GM23338 (cell line): ENCODE measurements at regions not wholly inside any gene's neighbourhood (a gene's known extent, or its start where the extent isn't known, plus 50 kb on each side); places are given as distances from the start of the nearest gene placed in this dataset.

Source experiments
- ATAC-seq: fragments of 200-7000 bp; cut with Tn5 transposase; 3 replicates; pipeline ENCODE4 v1.9.1; 2020
- DNase-seq: peaks from one replicate; pipeline ENCODE4 v3.0.0-alpha.2; 2015; ENCODE audit warnings: low spot score
- H2AFZ ChIP-seq: fragments of 200-600 bp; sonication (generic); 2 replicates; pipeline ENCODE4 v1.8.0; 2016; ENCODE audit warnings: antibody characterized with exemption, mild to moderate bottlenecking, moderate library complexity
- H3F3A ChIP-seq: fragments of 200-600 bp; sonication (generic); replicated peaks from 2 replicates; pipeline ENCODE4 v1.8.0; 2017; ENCODE audit warnings: antibody characterized with exemption, mixed run types, low read depth
- H3K27ac ChIP-seq: fragments of 200-600 bp; sonication (generic); 2 replicates; pipeline ENCODE4 v1.6.1; 2016; ENCODE audit warnings: low read depth
- H3K27me3 ChIP-seq: fragments of 200-600 bp; sonication (generic); 2 replicates; pipeline ENCODE4 v1.8.0; 2016; ENCODE audit warnings: mild to moderate bottlenecking, mixed run types, moderate library complexity; ENCODE audit not compliant: insufficient read depth
- H3K36me3 ChIP-seq: fragments of 200-600 bp; sonication (generic); 2 replicates; pipeline ENCODE4 v1.8.0; 2016; ENCODE audit warnings: mild to moderate bottlenecking; ENCODE audit not compliant: insufficient read depth
- H3K4me1 ChIP-seq: fragments of 200-600 bp; sonication (generic); 2 replicates; pipeline ENCODE4 v1.8.0; 2016; ENCODE audit warnings: mild to moderate bottlenecking, moderate library complexity; ENCODE audit not compliant: insufficient read depth
- H3K4me2 ChIP-seq: fragments of 200-600 bp; sonication (generic); 2 replicates; pipeline ENCODE4 v1.7.1; 2017; ENCODE audit warnings: mixed run types
- H3K4me3 ChIP-seq: fragments of 200-600 bp; sonication (generic); 2 replicates; pipeline ENCODE4 v1.6.1; 2016; ENCODE audit warnings: mixed run types
- H3K79me2 ChIP-seq: fragments of 200-600 bp; sonication (generic); replicated peaks from 2 replicates; pipeline ENCODE4 v1.8.0; 2017; ENCODE audit warnings: mild to moderate bottlenecking; ENCODE audit not compliant: insufficient read depth
- H3K9me2 ChIP-seq: fragments of 200-600 bp; sonication (generic); 2 replicates; pipeline ENCODE4 v1.8.0; 2017; ENCODE audit not compliant: insufficient read depth
- H4K20me1 ChIP-seq: fragments of 200-600 bp; sonication (generic); replicated peaks from 2 replicates; pipeline ENCODE4 v1.8.0; 2017; ENCODE audit warnings: mild to moderate bottlenecking; ENCODE audit not compliant: insufficient read depth
- H3K27ac Mint-ChIP-seq: 2 replicates; pipeline ENCODE4 v1.8.0; 2020; ENCODE audit warnings: inconsistent platforms, mild to moderate bottlenecking, moderate library complexity, mixed read lengths
- H3K27me3 Mint-ChIP-seq: 3 replicates; pipeline ENCODE4 v1.8.0; 2022; ENCODE audit warnings: low read depth, mild to moderate bottlenecking, moderate library complexity, mixed read lengths, inconsistent platforms; ENCODE audit not compliant: insufficient read depth, poor library complexity
- H3K36me3 Mint-ChIP-seq: 3 replicates; pipeline ENCODE4 v1.8.0; 2021; ENCODE audit warnings: low read depth, mild to moderate bottlenecking, inconsistent platforms, moderate library complexity, mixed read lengths
- H3K4me1 Mint-ChIP-seq: 3 replicates; pipeline ENCODE4 v1.8.0; 2020; ENCODE audit warnings: mild to moderate bottlenecking, inconsistent platforms, mixed read lengths
- H3K4me3 Mint-ChIP-seq: 3 replicates; pipeline ENCODE4 v1.8.0; 2021; ENCODE audit warnings: moderate library complexity, mild to moderate bottlenecking, inconsistent platforms, mixed read lengths
- H3K9me3 Mint-ChIP-seq: 3 replicates; pipeline ENCODE4 v1.8.0; 2020; ENCODE audit warnings: moderate library complexity, mild to moderate bottlenecking, inconsistent platforms, mixed read lengths
- CREB1 ChIP-seq: fragments of 250-450 bp; sonication (Bioruptor Pico); IDR thresholded peaks from 2 replicates; pipeline ENCODE4 v1.5.0; 2020; ENCODE audit warnings: low read depth, mild to moderate bottlenecking, moderate library complexity
- EZH2phosphoT487 ChIP-seq: fragments of 200-600 bp; sonication (generic); IDR thresholded peaks from one replicate; pipeline ENCODE4 v1.8.1; 2018; ENCODE audit warnings: antibody characterized with exemption; ENCODE audit not compliant: unreplicated experiment
- JUNB ChIP-seq: IDR thresholded peaks from one replicate; pipeline ENCODE4 v1.6.1; 2016; ENCODE audit warnings: antibody characterized with exemption; ENCODE audit not compliant: unreplicated experiment
- POLR2AphosphoS5 ChIP-seq: IDR thresholded peaks from 2 replicates; pipeline ENCODE4 v1.6.1; 2016; ENCODE audit warnings: antibody characterized with exemption, low read depth
- ZNF114 ChIP-seq: fragments of 250-450 bp; sonication (Bioruptor Pico); IDR thresholded peaks from 2 replicates; pipeline ENCODE4 v1.5.0; 2020; ENCODE audit warnings: mild to moderate bottlenecking, moderate library complexity
- ZNF331 ChIP-seq: fragments of 250-450 bp; sonication (Bioruptor Pico); IDR thresholded peaks from 2 replicates; pipeline ENCODE4 v1.5.0; 2020; ENCODE audit warnings: low read depth, mild to moderate bottlenecking, moderate library complexity
- ZNF462 ChIP-seq: fragments of 250-450 bp; sonication (Bioruptor Pico); IDR thresholded peaks from 2 replicates; pipeline ENCODE4 v1.5.0; 2020; ENCODE audit warnings: mild to moderate bottlenecking, moderate library complexity
- TF ChIP-seq, protein P1 (sequence below): IDR thresholded peaks from one replicate; pipeline ENCODE4 v1.6.1; 2018; ENCODE audit warnings: antibody characterized with exemption; ENCODE audit not compliant: unreplicated experiment
- TF ChIP-seq, protein P2 (sequence below): IDR thresholded peaks from 2 replicates; pipeline ENCODE4 v1.6.1; 2016; ENCODE audit warnings: antibody characterized with exemption

DNA sequence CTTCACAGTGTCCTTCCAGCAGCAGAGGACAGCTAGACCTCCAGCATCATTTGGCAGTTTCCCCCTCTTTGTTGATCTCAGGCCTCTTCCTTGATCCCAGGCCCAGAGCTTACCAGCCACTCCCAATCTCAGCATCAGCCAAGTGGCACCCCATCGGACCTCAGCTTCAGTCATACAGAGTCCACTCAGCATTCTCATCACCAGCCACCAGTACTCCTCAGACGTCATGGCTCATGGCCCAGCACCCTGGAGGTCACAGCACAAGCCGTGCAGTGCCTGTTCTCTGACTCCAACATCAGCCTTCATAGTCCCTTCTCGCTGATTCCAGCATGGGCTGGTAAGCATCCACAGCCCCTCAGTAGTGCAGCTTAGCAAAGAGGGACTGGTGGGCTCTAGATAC lies 487.6 kb upstream of the DAB1 start (continued):
- no peak for TF ChIP-seq ZNF462
- TF ChIP-seq ZNF114 (CRISPR knock-in tag), result no peak

- DNase-seq, result no peak
- Histone ChIP-seq H2AFZ (no peak overlapping the region), H3F3A (no peaks in the 10 kb centered on the region), H3K36me3 (no peaks in the 10 kb centered on the region), H3K4me1 (0 out of 2 replicates have a peak, but pooled peaks cover 6% of the 10 kb centered on the region), H3K4me2 (no peak overlapping the region), H3K9me2 (no peaks in the 10 kb centered on the region), H4K20me1 (no peaks in the 10 kb centered on the region), H3K79me2 (no peaks in the 10 kb centered on the region), H3K4me3 (no peak overlapping the region), H3K27me3 (no peaks in the 10 kb centered on the region), H3K27ac (no peak overlapping the region)
- ATAC-seq, result no peak
- Mint-ChIP-seq H3K9me3 (no peaks in the 10 kb centered on the region; the same call in 2 of the 3 replicates), H3K27me3 (peaks cover 7% of the 10 kb centered on the region), H3K27ac (no peak overlapping the region), H3K4me3 (no peak overlapping the region), H3K36me3 (no peaks in the 10 kb centered on the region), H3K4me1 (0 out of 3 replicates have a peak, but pooled peaks cover 4% of the 10 kb centered on the region)
- no peak for TF ChIP-seq POLR2AphosphoS5
- no peak for TF ChIP-seq ZNF331 (CRISPR knock-in tag)
Measured at GRCh38 chr1:57910782-57911181, 486.9 kb upstream of the DAB1 start.

GRCh38 chr1:57910305-57910704 lies 486.4 kb upstream of the DAB1 start:
- DNase-seq (no peak), ATAC-seq (no peak)
- Histone ChIP-seq H2AFZ (no peak overlapping the region), H3F3A (no peaks in the 10 kb centered on the region), H3K4me2 (no peak overlapping the region), H4K20me1 (no peaks in the 10 kb centered on the region), H3K9me2 (no peaks in the 10 kb centered on the region), H3K36me3 (no peaks in the 10 kb centered on the region), H3K4me1 (0 out of 2 replicates have a peak, but pooled peaks cover 6% of the 10 kb centered on the region), H3K79me2 (no peaks in the 10 kb centered on the region), H3K27me3 (no peaks in the 10 kb centered on the region), H3K27ac (no peak overlapping the region), H3K4me3 (no peak overlapping the region)
- Mint-ChIP-seq H3K4me3 (no peak overlapping the region), H3K4me1 (0 out of 3 replicates have a peak, but pooled peaks cover 4% of the 10 kb centered on the region), H3K9me3 (no peaks in the 10 kb centered on the region; the same call in 2 of the 3 replicates), H3K27me3 (peaks cover 7% of the 10 kb centered on the region), H3K36me3 (no peaks in the 10 kb centered on the region), H3K27ac (no peak overlapping the region)
- TF ChIP-seq, protein P1, sequence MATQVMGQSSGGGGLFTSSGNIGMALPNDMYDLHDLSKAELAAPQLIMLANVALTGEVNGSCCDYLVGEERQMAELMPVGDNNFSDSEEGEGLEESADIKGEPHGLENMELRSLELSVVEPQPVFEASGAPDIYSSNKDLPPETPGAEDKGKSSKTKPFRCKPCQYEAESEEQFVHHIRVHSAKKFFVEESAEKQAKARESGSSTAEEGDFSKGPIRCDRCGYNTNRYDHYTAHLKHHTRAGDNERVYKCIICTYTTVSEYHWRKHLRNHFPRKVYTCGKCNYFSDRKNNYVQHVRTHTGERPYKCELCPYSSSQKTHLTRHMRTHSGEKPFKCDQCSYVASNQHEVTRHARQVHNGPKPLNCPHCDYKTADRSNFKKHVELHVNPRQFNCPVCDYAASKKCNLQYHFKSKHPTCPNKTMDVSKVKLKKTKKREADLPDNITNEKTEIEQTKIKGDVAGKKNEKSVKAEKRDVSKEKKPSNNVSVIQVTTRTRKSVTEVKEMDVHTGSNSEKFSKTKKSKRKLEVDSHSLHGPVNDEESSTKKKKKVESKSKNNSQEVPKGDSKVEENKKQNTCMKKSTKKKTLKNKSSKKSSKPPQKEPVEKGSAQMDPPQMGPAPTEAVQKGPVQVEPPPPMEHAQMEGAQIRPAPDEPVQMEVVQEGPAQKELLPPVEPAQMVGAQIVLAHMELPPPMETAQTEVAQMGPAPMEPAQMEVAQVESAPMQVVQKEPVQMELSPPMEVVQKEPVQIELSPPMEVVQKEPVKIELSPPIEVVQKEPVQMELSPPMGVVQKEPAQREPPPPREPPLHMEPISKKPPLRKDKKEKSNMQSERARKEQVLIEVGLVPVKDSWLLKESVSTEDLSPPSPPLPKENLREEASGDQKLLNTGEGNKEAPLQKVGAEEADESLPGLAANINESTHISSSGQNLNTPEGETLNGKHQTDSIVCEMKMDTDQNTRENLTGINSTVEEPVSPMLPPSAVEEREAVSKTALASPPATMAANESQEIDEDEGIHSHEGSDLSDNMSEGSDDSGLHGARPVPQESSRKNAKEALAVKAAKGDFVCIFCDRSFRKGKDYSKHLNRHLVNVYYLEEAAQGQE, result no peak
- TF ChIP-seq JUNB (no peak), EZH2phosphoT487 (no peak), POLR2AphosphoS5 (no peak), CREB1 (no peak)
- TF ChIP-seq, protein P2, sequence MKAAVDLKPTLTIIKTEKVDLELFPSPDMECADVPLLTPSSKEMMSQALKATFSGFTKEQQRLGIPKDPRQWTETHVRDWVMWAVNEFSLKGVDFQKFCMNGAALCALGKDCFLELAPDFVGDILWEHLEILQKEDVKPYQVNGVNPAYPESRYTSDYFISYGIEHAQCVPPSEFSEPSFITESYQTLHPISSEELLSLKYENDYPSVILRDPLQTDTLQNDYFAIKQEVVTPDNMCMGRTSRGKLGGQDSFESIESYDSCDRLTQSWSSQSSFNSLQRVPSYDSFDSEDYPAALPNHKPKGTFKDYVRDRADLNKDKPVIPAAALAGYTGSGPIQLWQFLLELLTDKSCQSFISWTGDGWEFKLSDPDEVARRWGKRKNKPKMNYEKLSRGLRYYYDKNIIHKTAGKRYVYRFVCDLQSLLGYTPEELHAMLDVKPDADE, result no peak
